ENCODE measurements at regions not wholly inside any gene's neighbourhood (a gene's known extent, or its start where the extent isn't known, plus 50 kb on each side); places are given as distances from the start of the nearest gene placed in this dataset.
A peak's percentile ranks its signal among the peaks of the same experiment; 100 is the strongest.

GRCh38 chr12:43151441-43151981 is 400.5 kb downstream of the ADAMTS20 start:
- no peak for DNase-seq (ENCODE audit: low read depth in 1 of 2, low spot score in 1 of 2)
- Histone ChIP-seq H3K4me1 (ENCODE audit: low read depth) (no peaks in the 10 kb centered on the region), H3K9me3 (ENCODE audit: low read depth) (no peaks in the 10 kb centered on the region), H3K36me3 (no peaks in the 10 kb centered on the region), H3K27me3 (no peaks in the 10 kb centered on the region), H3K27ac (no peak overlapping the region), H3K4me3 (no peak overlapping the region)
- TF ChIP-seq, protein P1, sequence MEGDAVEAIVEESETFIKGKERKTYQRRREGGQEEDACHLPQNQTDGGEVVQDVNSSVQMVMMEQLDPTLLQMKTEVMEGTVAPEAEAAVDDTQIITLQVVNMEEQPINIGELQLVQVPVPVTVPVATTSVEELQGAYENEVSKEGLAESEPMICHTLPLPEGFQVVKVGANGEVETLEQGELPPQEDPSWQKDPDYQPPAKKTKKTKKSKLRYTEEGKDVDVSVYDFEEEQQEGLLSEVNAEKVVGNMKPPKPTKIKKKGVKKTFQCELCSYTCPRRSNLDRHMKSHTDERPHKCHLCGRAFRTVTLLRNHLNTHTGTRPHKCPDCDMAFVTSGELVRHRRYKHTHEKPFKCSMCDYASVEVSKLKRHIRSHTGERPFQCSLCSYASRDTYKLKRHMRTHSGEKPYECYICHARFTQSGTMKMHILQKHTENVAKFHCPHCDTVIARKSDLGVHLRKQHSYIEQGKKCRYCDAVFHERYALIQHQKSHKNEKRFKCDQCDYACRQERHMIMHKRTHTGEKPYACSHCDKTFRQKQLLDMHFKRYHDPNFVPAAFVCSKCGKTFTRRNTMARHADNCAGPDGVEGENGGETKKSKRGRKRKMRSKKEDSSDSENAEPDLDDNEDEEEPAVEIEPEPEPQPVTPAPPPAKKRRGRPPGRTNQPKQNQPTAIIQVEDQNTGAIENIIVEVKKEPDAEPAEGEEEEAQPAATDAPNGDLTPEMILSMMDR (IDR thresholded peaks at IDR 0.05; ENCODE audit: low read depth, low read length): no peak

DNA sequence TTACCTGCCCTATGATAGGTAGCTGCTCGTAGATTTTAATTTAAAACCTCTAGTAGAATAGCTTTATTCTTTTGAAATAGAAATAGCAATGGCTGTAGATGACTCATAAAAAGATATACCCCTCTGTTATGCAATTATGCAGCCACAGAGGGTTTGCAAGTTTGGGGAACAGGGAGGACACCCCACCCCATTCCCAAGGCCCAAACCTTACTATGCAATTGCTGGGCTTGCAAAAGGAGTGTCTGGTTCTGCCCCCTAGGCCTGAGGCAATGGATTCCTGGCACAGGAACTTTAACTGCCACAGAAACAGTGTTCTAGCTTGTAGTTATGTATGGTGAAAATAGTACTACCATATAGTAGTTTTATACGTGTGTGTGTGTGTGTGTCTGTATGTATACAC is 403.3 kb downstream of the ADAMTS20 start:
- Histone ChIP-seq H3K4me3 (no peak overlapping the region), H3K9me3 (ENCODE audit: low read depth) (no peaks in the 10 kb centered on the region), H3K4me1 (ENCODE audit: low read depth) (no peaks in the 10 kb centered on the region), H3K36me3 (no peaks in the 10 kb centered on the region), H3K27me3 (no peaks in the 10 kb centered on the region), H3K27ac (no peak overlapping the region)
- peak in 1 of 2 donors; percentile 30 for DNase-seq (ENCODE audit: low read depth in 1 of 2, low spot score in 1 of 2)
- TF ChIP-seq, protein P1 (IDR thresholded peaks at IDR 0.05; ENCODE audit: low read depth, low read length): no peak

DNA sequence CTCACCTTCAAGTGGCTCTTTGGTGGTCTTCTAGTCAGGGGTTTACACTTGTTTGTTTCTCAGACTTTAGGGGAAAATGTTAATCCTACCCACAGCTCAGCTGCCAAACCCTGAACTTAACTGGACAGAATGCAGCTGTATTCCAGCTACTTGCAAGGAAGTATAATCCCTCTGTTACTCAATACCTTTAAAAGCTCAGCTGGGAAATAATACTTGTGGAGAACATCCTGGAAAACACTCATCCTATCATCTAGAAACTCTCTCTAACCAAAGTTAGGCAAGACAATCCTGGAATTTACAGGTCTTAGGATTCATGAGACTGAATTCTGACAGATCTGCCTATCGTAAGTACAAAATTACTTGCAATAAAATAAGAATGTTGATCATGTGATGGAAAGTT is 404.1 kb downstream of the ADAMTS20 start:
- H3K9me3 ChIP-seq (ENCODE audit: low read depth): no peaks in the 10 kb centered on the region
- TF ChIP-seq, protein P1 (IDR thresholded peaks at IDR 0.05; ENCODE audit: low read depth, low read length): no peak
- no peaks in the 10 kb centered on the region for H3K36me3 ChIP-seq
- H3K27me3 ChIP-seq: no peaks in the 10 kb centered on the region
- no peak overlapping the region for H3K27ac ChIP-seq
- peak in 1 of 2 donors; percentile 50 for DNase-seq (ENCODE audit: low read depth in 1 of 2, low spot score in 1 of 2)
- no peaks in the 10 kb centered on the region for H3K4me1 ChIP-seq (ENCODE audit: low read depth)
- H3K4me3 ChIP-seq: no peak overlapping the region

- Histone ChIP-seq H3K36me3 (no peaks in the 10 kb centered on the region), H3K27me3 (no peaks in the 10 kb centered on the region)
- TF ChIP-seq, protein P1 (IDR thresholded peaks at IDR 0.05; ENCODE audit: low read depth, low read length): no peak
Observed at GRCh38 chr12:43145481-43145880, 406.5 kb downstream of the ADAMTS20 start.

GRCh38 chr12:43143278-43143677 is 408.7 kb downstream of the ADAMTS20 start:
- no peak overlapping the region for H3K27ac ChIP-seq

More at GRCh38 chr12:43145481-43145880, 406.5 kb downstream of the ADAMTS20 start:
- H3K27ac ChIP-seq: no peak overlapping the region
- no peaks in the 10 kb centered on the region for H3K9me3 ChIP-seq (ENCODE audit: low read depth)
- no peak for DNase-seq (ENCODE audit: low read depth in 1 of 2, low spot score in 1 of 2)
- no peak overlapping the region for H3K4me3 ChIP-seq
- no peaks in the 10 kb centered on the region for H3K4me1 ChIP-seq (ENCODE audit: low read depth)

More at GRCh38 chr12:43143278-43143677, 408.7 kb downstream of the ADAMTS20 start:
- no peak for DNase-seq (ENCODE audit: low read depth in 1 of 2, low spot score in 1 of 2)
- no peaks in the 10 kb centered on the region for H3K27me3 ChIP-seq
- no peaks in the 10 kb centered on the region for H3K9me3 ChIP-seq (ENCODE audit: low read depth)
- TF ChIP-seq, protein P1 (IDR thresholded peaks at IDR 0.05; ENCODE audit: low read depth, low read length): no peak
- no peak overlapping the region for H3K4me3 ChIP-seq
- H3K36me3 ChIP-seq: no peaks in the 10 kb centered on the region
- no peaks in the 10 kb centered on the region for H3K4me1 ChIP-seq (ENCODE audit: low read depth)
